Left lung (tissue), 4 donors: ENCODE measurements at regions not wholly inside any gene's neighbourhood (a gene's known extent, or its start where the extent isn't known, plus 50 kb on each side); places are given as distances from the start of the nearest gene placed in this dataset.

ENCODE experiments used
- ATAC-seq: fragments of 200-7000 bp; cut with Tn5 transposase; one replicate; pipeline ENCODE4 v1.9.1; 2020; ENCODE audit warnings: moderate library complexity
- DNase-seq, 4 donors: peaks; one replicate each; pipeline ENCODE4 v3.0.0-alpha.2; 2013 to 2020
- H3K27ac ChIP-seq, 2 donors: fragments of 200-600 bp; sonication (generic) in 1 of 2; one replicate each; pipeline versions ENCODE4 v1.5.0 to v1.8.0; 2020 to 2021
- H3K27me3 ChIP-seq, 2 donors: fragments of 200-600 bp; sonication (generic) in 1 of 2; one replicate each; pipeline versions ENCODE4 v1.5.0 to v1.8.0; 2020 to 2021
- H3K36me3 ChIP-seq, 2 donors: fragments of 200-600 bp; sonication (generic) in 1 of 2; one replicate each; pipeline versions ENCODE4 v1.5.0 to v1.8.0; 2020 to 2021
- H3K4me1 ChIP-seq, 2 donors: fragments of 200-600 bp; one replicate each; pipeline ENCODE4 v1.8.0; 2021
- H3K4me3 ChIP-seq, 2 donors: fragments of 200-600 bp; sonication (generic) in 1 of 2; one replicate each; pipeline versions ENCODE4 v1.5.0 to v1.8.0; 2020 to 2021; ENCODE audit warnings: mild to moderate bottlenecking in 1 of 2
- H3K9me3 ChIP-seq, 2 donors: fragments of 200-600 bp; sonication (generic) in 1 of 2; one replicate each; pipeline versions ENCODE4 v1.5.0 to v1.8.0; 2020 to 2021
- CTCF ChIP-seq, 2 donors: fragments of 200-600 bp; sonication (generic) in 1 of 2; IDR thresholded peaks; one replicate each; pipeline versions ENCODE4 v1.5.0 to v1.8.0; 2021; ENCODE audit warnings: antibody characterized with exemption in 2 of 2
- intact Hi-C, 2 donors: fragments of 100-400 bp; cut with DNase I; formaldehyde crosslinking; loops; one replicate each; pipeline versions ENCODE4 v1.11.2 to v1.14.2; 2022
- donor health status: DM: no; HTN: yes; CAD: no.
- donor health status: DM: no; HTN: no; CAD: no.

- no peak overlapping the region for H3K27ac ChIP-seq
- intact Hi-C loops, result no loop called here
- no peaks in the 10 kb centered on the region for H3K4me1 ChIP-seq
- ATAC-seq, result no peak
- H3K4me3 ChIP-seq, result no peak overlapping the region
- H3K27me3 ChIP-seq, result no peaks in the 10 kb centered on the region
- H3K36me3 ChIP-seq, result no peaks in the 10 kb centered on the region
- DNase-seq, result no peak
- no peaks in the 10 kb centered on the region for H3K9me3 ChIP-seq
- no peak for TF ChIP-seq CTCF (IDR thresholded peaks at IDR 0.05)
Measured at GRCh38 chr5:107321906-107322305, 348.8 kb downstream of the EFNA5 start.

DNA sequence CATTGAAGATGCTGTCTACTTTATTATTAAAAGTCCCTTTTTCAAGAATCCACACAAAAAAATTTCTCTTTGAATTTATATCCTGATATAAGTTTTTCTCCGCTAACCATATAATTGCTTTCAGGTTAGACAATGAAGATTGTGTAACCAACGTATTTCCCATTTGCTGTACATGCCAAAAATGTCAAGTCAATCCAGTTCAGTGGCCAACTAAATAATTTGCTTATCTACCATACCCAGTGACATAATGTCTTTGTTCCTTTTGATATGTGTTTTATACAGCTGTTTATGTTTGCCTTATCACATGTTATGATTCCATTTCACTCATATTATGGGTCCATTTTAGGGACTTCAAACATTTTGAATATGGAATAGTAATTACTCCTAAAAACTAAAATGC is 349.9 kb downstream of the EFNA5 start:
- Histone ChIP-seq H3K27me3 (no peaks in the 10 kb centered on the region), H3K27ac (no peak overlapping the region), H3K4me1 (no peaks in the 10 kb centered on the region), H3K4me3 (no peak overlapping the region), H3K36me3 (no peaks in the 10 kb centered on the region), H3K9me3 (no peaks in the 10 kb centered on the region)
- no peak for TF ChIP-seq CTCF (IDR thresholded peaks at IDR 0.05)
- DNase-seq (no peak), ATAC-seq (no peak)
- intact Hi-C loops, result no loop called here

- TF ChIP-seq CTCF (IDR thresholded peaks at IDR 0.05), result no peak
Measured at GRCh38 chr5:107320376-107320775, 350.4 kb downstream of the EFNA5 start.

GRCh38 chr5:107319901-107320300 is 350.8 kb downstream of the EFNA5 start:
- Histone ChIP-seq H3K36me3 (no peaks in the 10 kb centered on the region), H3K4me1 (no peaks in the 10 kb centered on the region), H3K9me3 (no peaks in the 10 kb centered on the region), H3K27me3 (no peaks in the 10 kb centered on the region), H3K4me3 (no peak overlapping the region), H3K27ac (no peak overlapping the region)
- no peak for TF ChIP-seq CTCF (IDR thresholded peaks at IDR 0.05)
- intact Hi-C loops, result no loop called here
- DNase-seq (peak in 2 of 4 donors; percentile 67 to 70), ATAC-seq (no peak)

More at GRCh38 chr5:107320376-107320775, 350.4 kb downstream of the EFNA5 start:
- H3K27ac ChIP-seq, result no peak overlapping the region
- ATAC-seq, result no peak
- H3K4me1 ChIP-seq, result no peaks in the 10 kb centered on the region
- peak in 1 of 4 donors; percentile 12 for DNase-seq
- H3K36me3 ChIP-seq, result no peaks in the 10 kb centered on the region
- no peak overlapping the region for H3K4me3 ChIP-seq
- H3K27me3 ChIP-seq, result no peaks in the 10 kb centered on the region
- no peaks in the 10 kb centered on the region for H3K9me3 ChIP-seq
- intact Hi-C loops, result no loop called here

- DNase-seq (no peak), ATAC-seq (no peak)
- no peak overlapping the region for H3K4me3 ChIP-seq
- no peaks in the 10 kb centered on the region for H3K9me3 ChIP-seq
- no peaks in the 10 kb centered on the region for H3K4me1 ChIP-seq
- intact Hi-C loops, result no loop called here
- H3K27ac ChIP-seq, result no peak overlapping the region
- no peaks in the 10 kb centered on the region for H3K27me3 ChIP-seq
- H3K36me3 ChIP-seq, result no peaks in the 10 kb centered on the region
- TF ChIP-seq CTCF (IDR thresholded peaks at IDR 0.05), result no peak
Measured at GRCh38 chr5:107314330-107314729, 356.4 kb downstream of the EFNA5 start.
